NCI-H1694 (cell line): ENCODE measurements at regions not wholly inside any gene's neighbourhood (a gene's known extent, or its start where the extent isn't known, plus 50 kb on each side); places are given as distances from the start of the nearest gene placed in this dataset.
"Not testable (repeated sequence)": the region's sequence is repeated elsewhere in the genome, so short reads cannot be mapped to it uniquely, and the experiment has no call there.

Experiments used
- DNase-seq: peaks from one replicate; lab custom pipeline; 2025; lab: John Stamatoyannopoulos, UW

- DNase-seq = no peak
Measured at GRCh38 chr4:23533859-23534258, 356.0 kb downstream of the PPARGC1A start.

GRCh38 chr4:23516716-23517115 lies 373.1 kb downstream of the PPARGC1A start:
- DNase-seq = no peak

GRCh38 chr4:23504083-23504482 lies 385.8 kb downstream of the PPARGC1A start:
- DNase-seq = no peak

GRCh38 chr4:23500894-23501449 lies 388.9 kb downstream of the PPARGC1A start:
- DNase-seq = no peak

GRCh38 chr4:23485801-23486200 lies 404.0 kb downstream of the PPARGC1A start:
- DNase-seq = no peak

- DNase-seq = no peak
Measured at GRCh38 chr4:23484689-23485088, 405.2 kb downstream of the PPARGC1A start.

- no peak for DNase-seq
Measured at GRCh38 chr4:23483320-23483960, 406.4 kb downstream of the PPARGC1A start.

- DNase-seq = no peak
Measured at GRCh38 chr4:23481566-23481965, 408.3 kb downstream of the PPARGC1A start.

- DNase-seq = no peak
Measured at GRCh38 chr4:23477905-23478304, 411.9 kb downstream of the PPARGC1A start.

GRCh38 chr4:23476515-23477090 lies 413.2 kb downstream of the PPARGC1A start:
- DNase-seq = no peak

- DNase-seq = no peak
Measured at GRCh38 chr4:23463071-23463470, 426.8 kb downstream of the PPARGC1A start.

GRCh38 chr4:23458054-23458453 lies 431.8 kb downstream of the PPARGC1A start:
- no peak for DNase-seq

GRCh38 chr4:23456864-23457263 lies 433.0 kb downstream of the PPARGC1A start:
- no peak for DNase-seq

GRCh38 chr4:23455456-23456158 lies 434.2 kb downstream of the PPARGC1A start:
- no peak for DNase-seq

- DNase-seq = no peak
Measured at GRCh38 chr4:23441530-23442069, 448.2 kb downstream of the PPARGC1A start.

- DNase-seq = no peak
Measured at GRCh38 chr4:23438764-23439163, 451.1 kb downstream of the PPARGC1A start.

GRCh38 chr4:23429497-23429896 lies 460.4 kb downstream of the PPARGC1A start:
- DNase-seq = no peak

GRCh38 chr4:23425570-23425969 lies 464.3 kb downstream of the PPARGC1A start:
- no peak for DNase-seq

GRCh38 chr4:23423540-23423939 lies 466.3 kb downstream of the PPARGC1A start:
- no peak for DNase-seq

GRCh38 chr4:23422878-23423277 lies 467.0 kb downstream of the PPARGC1A start:
- no peak for DNase-seq

- DNase-seq = no peak
Measured at GRCh38 chr4:23413631-23414030, 476.2 kb downstream of the PPARGC1A start.

GRCh38 chr4:23412701-23413100 lies 477.1 kb downstream of the PPARGC1A start:
- no peak for DNase-seq

GRCh38 chr4:23408913-23409312 lies 480.9 kb downstream of the PPARGC1A start:
- not testable (repeated sequence) for DNase-seq
